NCI-H748 (cell line): ENCODE measurements at regions not wholly inside any gene's neighbourhood (a gene's known extent, or its start where the extent isn't known, plus 50 kb on each side); places are given as distances from the start of the nearest gene placed in this dataset.

Experiments
- DNase-seq: peaks from one replicate; lab custom pipeline; 2025; ENCODE audit not compliant: unreplicated experiment; lab: John Stamatoyannopoulos, UW

- DNase-seq: peak; percentile 81
Measured at GRCh38 chr18:68623342-68623741, 91.6 kb downstream of the TMX3 start.

GRCh38 chr18:68611311-68611710 lies 103.6 kb downstream of the TMX3 start:
- DNase-seq: no peak

- DNase-seq: no peak
Measured at GRCh38 chr18:68608851-68609490, 105.9 kb downstream of the TMX3 start.

- no peak for DNase-seq
Measured at GRCh38 chr18:68607852-68608251, 107.1 kb downstream of the TMX3 start.

GRCh38 chr18:68604256-68604655 lies 110.7 kb downstream of the TMX3 start:
- no peak for DNase-seq

GRCh38 chr18:68596016-68596415 lies 118.9 kb downstream of the TMX3 start:
- DNase-seq: no peak

GRCh38 chr18:68588169-68588568 lies 126.7 kb downstream of the TMX3 start:
- no peak for DNase-seq

GRCh38 chr18:68583685-68584084 lies 131.2 kb downstream of the TMX3 start:
- DNase-seq: no peak

GRCh38 chr18:68574311-68574710 lies 140.6 kb downstream of the TMX3 start:
- DNase-seq: no peak

GRCh38 chr18:68569936-68570335 lies 145.0 kb downstream of the TMX3 start:
- no peak for DNase-seq

- DNase-seq: no peak
Measured at GRCh38 chr18:68568364-68569155, 146.3 kb downstream of the TMX3 start.

- DNase-seq: no peak
Measured at GRCh38 chr18:68566991-68567390, 147.9 kb downstream of the TMX3 start.

GRCh38 chr18:68564961-68565360 lies 149.9 kb downstream of the TMX3 start:
- no peak for DNase-seq

- DNase-seq: no peak
Measured at GRCh38 chr18:68564351-68564750, 150.6 kb downstream of the TMX3 start.

- no peak for DNase-seq
Measured at GRCh38 chr18:68560128-68560527, 154.8 kb downstream of the TMX3 start.

- DNase-seq: no peak
Measured at GRCh38 chr18:68557183-68557582, 157.7 kb downstream of the TMX3 start.

- no peak for DNase-seq
Measured at GRCh38 chr18:68555879-68556301, 159.0 kb downstream of the TMX3 start.

GRCh38 chr18:68548904-68549870 lies 165.7 kb downstream of the TMX3 start:
- DNase-seq: no peak

- no peak for DNase-seq
Measured at GRCh38 chr18:68543344-68543743, 171.6 kb downstream of the TMX3 start.

- DNase-seq: no peak
Measured at GRCh38 chr18:68542846-68543245, 172.1 kb downstream of the TMX3 start.

GRCh38 chr18:68533641-68534040 lies 181.3 kb downstream of the TMX3 start:
- peak; percentile 19 for DNase-seq
